GM12873 (cell line): ENCODE measurements at regions not wholly inside any gene's neighbourhood (a gene's known extent, or its start where the extent isn't known, plus 50 kb on each side); places are given as distances from the start of the nearest gene placed in this dataset.

Experiments
- CTCF ChIP-seq: IDR thresholded peaks from 2 replicates; pipeline ENCODE4 v1.5.1; 2012; ENCODE audit warnings: low read depth, mild to moderate bottlenecking, moderate library complexity, low read length, control low read depth; ENCODE audit not compliant: insufficient read depth; ENCODE audit errors: missing control alignments

GRCh38 chr9:108456903-108457302, 398.9 kb downstream of the ACTL7B start:
- no peak for TF ChIP-seq CTCF

GRCh38 chr9:108445431-108446071, 410.2 kb downstream of the ACTL7B start:
- no peak for TF ChIP-seq CTCF

GRCh38 chr9:108444400-108445358, 411.1 kb downstream of the ACTL7B start:
- no peak for TF ChIP-seq CTCF

GRCh38 chr9:108443741-108444140, 412.0 kb downstream of the ACTL7B start:
- no peak for TF ChIP-seq CTCF

- TF ChIP-seq CTCF = no peak
These were observed 412.7 kb downstream of the ACTL7B start for GRCh38 chr9:108443019-108443633.

GRCh38 chr9:108442627-108443018, 413.2 kb downstream of the ACTL7B start:
- no peak for TF ChIP-seq CTCF

GRCh38 chr9:108441726-108442125, 414.1 kb downstream of the ACTL7B start:
- no peak for TF ChIP-seq CTCF
